ENCODE measurements at regions not wholly inside any gene's neighbourhood (a gene's known extent, or its start where the extent isn't known, plus 50 kb on each side); places are given as distances from the start of the nearest gene placed in this dataset.
"Not testable (repeated sequence)": the region's sequence is repeated elsewhere in the genome, so short reads cannot be mapped to it uniquely, and the experiment has no call there.

- no peak for TF ChIP-seq CTCF (optimal IDR thresholded peaks at IDR 0.05 in 1 of 3, IDR thresholded peaks at IDR 0.05 in 1 of 3, conservative IDR thresholded peaks at IDR 0.05 in 1 of 3; ENCODE audit: extremely low read depth in 1 of 3, insufficient read depth in 2 of 3, low read length in 3 of 3)
- TF ChIP-seq EZH2 (IDR thresholded peaks at IDR 0.05; ENCODE audit: low read length), result no peak
- Histone ChIP-seq H3K79me2 (ENCODE audit: control insufficient read depth, insufficient read depth, low read length) (no peaks in the 10 kb centered on the region), H3K9ac (ENCODE audit: control insufficient read depth, extremely low read depth, insufficient read depth, low read length) (no peak overlapping the region), H3K36me3 (ENCODE audit: control insufficient read depth in 2 of 2, extremely low read depth in 1 of 2, insufficient read depth in 2 of 2, low read length in 2 of 2) (no peaks in the 10 kb centered on the region), H3K27me3 (ENCODE audit: control insufficient read depth, extremely low read depth, insufficient read depth, low read length) (no peaks in the 10 kb centered on the region), H3K27ac (ENCODE audit: control insufficient read depth, insufficient read depth, low read length) (no peak overlapping the region), H3K4me3 (ENCODE audit: control insufficient read depth in 2 of 3, extremely low read depth in 1 of 3, insufficient read depth in 2 of 3, low read depth in 1 of 3, low read length in 3 of 3) (no peak overlapping the region), H3K9me1 (ENCODE audit: control insufficient read depth, extremely low read depth, insufficient read depth, low read length) (no peaks in the 10 kb centered on the region), H4K20me1 (ENCODE audit: control insufficient read depth, extremely low read depth, insufficient read depth, low read length) (no peaks in the 10 kb centered on the region), H3K9me3 (ENCODE audit: control insufficient read depth, low read depth, low read length) (no peaks in the 10 kb centered on the region), H3K4me1 (ENCODE audit: control insufficient read depth, extremely low read depth, insufficient read depth, low read length) (no peaks in the 10 kb centered on the region), H3K4me2 (ENCODE audit: control insufficient read depth, extremely low read depth, insufficient read depth, low read depth, low read length) (no peak overlapping the region), H2AFZ (ENCODE audit: control insufficient read depth, low read length) (no peak overlapping the region)
- dilution Hi-C loops (cut with MboI; ENCODE audit: extremely low pct_ligation_motif_present, low sequenced_read_pairs), result no loop called here
- no peak for DNase-seq (ENCODE audit: low read depth, low spot score)
- no peak for FAIRE-seq
Measured at GRCh38 chr14:95623195-95623594, 63.0 kb upstream of the TCL1B start.

- DNase-seq (ENCODE audit: low read depth, low spot score); H3K27me3 ChIP-seq (ENCODE audit: control insufficient read depth, extremely low read depth, insufficient read depth, low read length); H3K79me2 ChIP-seq (ENCODE audit: control insufficient read depth, insufficient read depth, low read length); H2AFZ ChIP-seq (ENCODE audit: control insufficient read depth, low read length); H3K4me3 ChIP-seq (ENCODE audit: control insufficient read depth in 2 of 3, extremely low read depth in 1 of 3, insufficient read depth in 2 of 3, low read depth in 1 of 3, low read length in 3 of 3); dilution Hi-C loops (cut with MboI; ENCODE audit: extremely low pct_ligation_motif_present, low sequenced_read_pairs); H3K9me3 ChIP-seq (ENCODE audit: control insufficient read depth, low read depth, low read length); H3K4me2 ChIP-seq (ENCODE audit: control insufficient read depth, extremely low read depth, insufficient read depth, low read depth, low read length); FAIRE-seq; H3K36me3 ChIP-seq (ENCODE audit: control insufficient read depth in 2 of 2, extremely low read depth in 1 of 2, insufficient read depth in 2 of 2, low read length in 2 of 2); H3K4me1 ChIP-seq (ENCODE audit: control insufficient read depth, extremely low read depth, insufficient read depth, low read length); H3K9me1 ChIP-seq (ENCODE audit: control insufficient read depth, extremely low read depth, insufficient read depth, low read length); H3K9ac ChIP-seq (ENCODE audit: control insufficient read depth, extremely low read depth, insufficient read depth, low read length); H4K20me1 ChIP-seq (ENCODE audit: control insufficient read depth, extremely low read depth, insufficient read depth, low read length); H3K27ac ChIP-seq (ENCODE audit: control insufficient read depth, insufficient read depth, low read length): not testable (repeated sequence)
Measured at GRCh38 chr14:95625710-95626109, 60.5 kb upstream of the TCL1B start.

GRCh38 chr14:95635051-95635450 is 51.2 kb upstream of the TCL1B start:
- no peak overlapping the region for H3K9ac ChIP-seq (ENCODE audit: control insufficient read depth, extremely low read depth, insufficient read depth, low read length)
- TF ChIP-seq CTCF (optimal IDR thresholded peaks at IDR 0.05 in 1 of 3, IDR thresholded peaks at IDR 0.05 in 1 of 3, conservative IDR thresholded peaks at IDR 0.05 in 1 of 3; ENCODE audit: extremely low read depth in 1 of 3, insufficient read depth in 2 of 3, low read length in 3 of 3) (no peak), EZH2 (IDR thresholded peaks at IDR 0.05; ENCODE audit: low read length) (no peak)
- FAIRE-seq (no peak), DNase-seq (ENCODE audit: low read depth, low spot score) (no peak)
- dilution Hi-C loops (cut with MboI; ENCODE audit: extremely low pct_ligation_motif_present, low sequenced_read_pairs), result no loop called here
- H2AFZ ChIP-seq (ENCODE audit: control insufficient read depth, low read length), result no peak overlapping the region
- H3K4me1 ChIP-seq (ENCODE audit: control insufficient read depth, extremely low read depth, insufficient read depth, low read length), result no peaks in the 10 kb centered on the region
- H3K36me3 ChIP-seq (ENCODE audit: control insufficient read depth in 2 of 2, extremely low read depth in 1 of 2, insufficient read depth in 2 of 2, low read length in 2 of 2), result no peaks in the 10 kb centered on the region
- no peaks in the 10 kb centered on the region for H4K20me1 ChIP-seq (ENCODE audit: control insufficient read depth, extremely low read depth, insufficient read depth, low read length)
- no peaks in the 10 kb centered on the region for H3K9me3 ChIP-seq (ENCODE audit: control insufficient read depth, low read depth, low read length)
- no peak overlapping the region for H3K4me2 ChIP-seq (ENCODE audit: control insufficient read depth, extremely low read depth, insufficient read depth, low read depth, low read length)
- H3K79me2 ChIP-seq (ENCODE audit: control insufficient read depth, insufficient read depth, low read length), result no peaks in the 10 kb centered on the region
- H3K4me3 ChIP-seq (ENCODE audit: control insufficient read depth in 2 of 3, extremely low read depth in 1 of 3, insufficient read depth in 2 of 3, low read depth in 1 of 3, low read length in 3 of 3), result no peak overlapping the region
- no peaks in the 10 kb centered on the region for H3K9me1 ChIP-seq (ENCODE audit: control insufficient read depth, extremely low read depth, insufficient read depth, low read length)
- H3K27me3 ChIP-seq (ENCODE audit: control insufficient read depth, extremely low read depth, insufficient read depth, low read length), result no peaks in the 10 kb centered on the region
- H3K27ac ChIP-seq (ENCODE audit: control insufficient read depth, insufficient read depth, low read length), result no peak overlapping the region
